NCI-H1436 (cell line): ENCODE measurements at regions not wholly inside any gene's neighbourhood (a gene's known extent, or its start where the extent isn't known, plus 50 kb on each side); places are given as distances from the start of the nearest gene placed in this dataset.

Source experiments
- DNase-seq: peaks from one replicate; lab custom pipeline; 2025; lab: John Stamatoyannopoulos, UW

DNA sequence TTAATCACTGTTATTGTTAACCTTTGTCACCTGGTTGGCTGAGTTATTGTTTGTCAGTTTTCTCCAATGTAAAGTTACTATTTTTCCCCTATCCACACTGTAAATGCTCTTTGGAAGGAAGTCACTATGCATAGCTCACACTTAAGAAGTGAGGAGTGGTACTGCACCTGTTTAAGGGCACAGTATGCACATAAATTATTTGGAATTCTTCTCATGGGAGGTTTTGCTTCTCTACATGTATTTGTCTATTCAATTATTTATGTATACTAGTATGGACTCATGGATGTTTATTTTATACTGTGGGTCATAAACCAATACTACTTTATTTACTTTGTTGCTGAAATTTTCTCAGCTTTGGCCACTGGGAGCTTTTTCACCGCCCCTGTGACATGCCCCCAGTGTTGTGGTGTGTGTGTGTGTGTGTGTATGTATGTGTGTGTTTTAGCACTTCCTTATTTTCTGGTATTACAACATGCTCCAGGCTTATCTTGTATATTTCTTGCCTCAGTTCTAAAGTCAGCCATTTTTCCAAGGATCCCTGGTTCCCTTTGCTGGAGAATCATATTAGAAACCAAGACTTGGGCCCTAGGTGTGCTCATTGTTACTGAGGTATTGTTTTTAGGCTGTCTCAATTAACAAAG lies 290.5 kb downstream of the KBTBD8 start:
- no peak for DNase-seq

DNA sequence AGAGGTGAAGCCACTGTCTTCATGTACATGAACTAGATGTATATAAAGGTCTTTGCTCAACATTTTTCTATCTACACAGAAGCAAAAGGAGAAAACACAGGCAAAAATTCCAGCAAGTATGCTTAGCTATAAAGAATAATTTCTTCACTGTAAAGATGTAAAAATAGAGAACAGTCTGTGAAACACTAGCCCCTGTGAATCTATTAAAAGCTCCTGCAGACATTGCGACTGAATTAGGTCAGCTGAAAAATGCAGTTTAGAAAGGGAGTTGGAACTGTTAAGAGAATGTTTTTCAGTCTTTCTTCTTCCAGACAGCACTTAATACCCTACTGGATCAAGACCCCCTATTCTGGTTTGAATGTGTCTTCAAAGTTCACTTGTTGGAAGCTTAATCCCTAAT lies 291.5 kb downstream of the KBTBD8 start:
- DNase-seq = no peak

DNA sequence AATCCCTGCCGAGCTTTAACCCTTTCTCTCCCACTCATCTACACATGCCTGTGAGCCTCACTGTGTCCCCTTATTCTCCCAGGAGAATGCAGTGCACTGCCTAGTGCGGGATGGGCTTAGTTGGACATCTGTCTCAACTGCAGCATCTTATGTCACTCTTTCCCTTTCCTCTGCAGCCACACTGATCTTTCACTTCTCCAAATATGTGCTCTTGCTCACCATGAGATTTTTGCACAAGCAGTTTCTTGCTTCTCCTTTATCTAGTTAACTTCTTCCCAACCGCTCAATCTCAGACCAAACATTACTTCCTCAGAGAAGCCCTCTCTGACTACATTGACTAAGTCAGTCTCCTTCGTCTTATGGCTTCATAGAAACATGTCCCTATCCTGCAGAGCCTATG lies 292.3 kb downstream of the KBTBD8 start:
- DNase-seq = no peak

DNA sequence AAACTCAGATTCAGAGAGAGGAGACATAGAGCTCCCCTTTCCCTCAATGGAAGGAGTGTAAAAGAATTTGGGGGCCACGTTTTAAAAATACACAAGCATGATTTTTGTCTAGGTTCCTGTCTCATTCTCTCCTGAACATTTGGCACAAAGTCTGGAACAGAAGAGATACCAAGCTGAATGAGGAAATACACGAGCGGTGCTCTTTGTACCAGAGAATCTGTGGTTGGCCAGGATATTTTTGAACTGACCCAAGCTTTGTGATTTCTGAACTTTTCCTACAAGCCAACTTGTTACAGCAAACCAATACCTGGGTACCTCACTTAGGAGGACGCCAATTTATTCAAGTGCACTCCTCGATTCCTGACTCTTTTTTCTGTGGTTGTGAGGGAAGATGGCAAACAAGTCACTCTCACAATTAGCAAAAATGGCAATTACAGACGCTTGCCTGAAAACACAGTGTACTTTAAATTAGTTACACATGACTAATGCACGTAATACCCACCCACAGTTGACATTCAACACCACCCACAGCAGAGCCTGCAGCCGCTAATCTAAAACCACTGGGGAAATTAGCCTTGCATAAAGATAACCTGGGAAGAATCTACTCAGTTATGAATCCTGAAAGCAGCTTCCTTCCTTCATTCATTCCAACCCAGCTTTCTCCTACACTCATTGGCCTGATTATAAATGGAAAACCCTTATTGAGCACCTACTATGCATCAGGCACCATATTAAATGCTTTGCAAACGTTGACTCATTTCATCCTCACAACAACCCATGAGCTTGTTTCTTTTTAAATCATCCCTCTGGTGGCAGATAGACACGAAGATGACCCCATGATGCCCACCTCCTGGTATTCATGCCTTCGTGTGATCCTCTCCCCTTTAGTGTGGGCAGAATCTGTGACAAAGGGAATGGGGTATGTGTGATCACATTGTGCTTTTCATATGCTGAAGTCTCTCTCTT lies 293.5 kb downstream of the KBTBD8 start:
- DNase-seq = no peak

DNA sequence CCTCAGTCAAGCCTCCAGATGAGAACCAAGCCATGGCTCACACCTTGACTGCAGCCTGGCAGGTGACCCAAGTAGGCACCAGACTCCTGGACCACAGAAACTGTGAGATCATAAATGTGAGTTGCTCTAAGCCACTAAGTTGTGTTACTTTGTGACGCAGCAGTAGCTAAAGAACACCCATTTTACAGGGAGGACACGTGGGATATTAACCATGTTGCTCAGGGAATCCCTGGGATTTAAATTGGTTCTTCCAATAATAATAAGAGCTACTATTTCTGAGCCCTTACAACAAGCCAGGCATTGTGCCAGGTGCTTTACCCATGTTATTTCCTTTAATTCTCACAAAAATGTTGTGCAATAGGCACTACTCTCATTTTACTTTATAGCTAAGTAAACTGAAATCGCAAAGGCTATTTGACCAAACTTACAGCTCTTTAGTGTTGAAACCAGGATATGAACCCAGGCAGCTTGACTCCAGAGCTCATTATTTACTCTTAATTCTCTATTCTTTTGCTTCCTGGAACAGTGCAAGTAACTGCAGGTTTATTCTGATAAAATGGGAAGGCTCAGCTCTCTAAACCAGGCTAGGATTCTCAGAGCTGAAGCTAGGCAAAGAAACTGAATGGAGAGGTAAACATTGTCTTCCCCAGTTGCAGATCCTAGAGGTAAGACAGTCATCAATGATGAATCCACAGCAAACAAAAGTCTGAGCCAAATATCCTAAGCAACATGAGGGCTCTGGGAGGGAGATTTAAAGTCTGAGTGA lies 294.4 kb downstream of the KBTBD8 start:
- DNase-seq = no peak

DNA sequence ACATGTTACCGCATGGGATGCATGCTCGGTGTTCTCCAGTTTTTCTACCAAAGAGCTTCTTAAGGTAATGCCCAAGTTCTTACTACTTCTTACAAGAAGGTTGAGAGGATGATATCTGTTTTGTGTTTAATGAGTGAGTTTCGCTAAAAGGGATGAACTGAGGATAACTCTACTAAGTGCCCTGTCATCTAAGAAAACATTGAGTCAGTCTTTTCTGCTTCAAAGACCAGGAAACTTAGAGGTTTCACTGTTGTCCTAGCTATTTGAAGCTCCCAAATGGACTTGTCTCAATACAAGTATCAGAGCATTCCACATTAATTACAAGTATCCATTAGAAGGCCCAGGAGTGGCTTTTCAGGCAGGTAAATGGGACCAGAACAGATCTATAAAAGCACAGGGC lies 296.2 kb downstream of the KBTBD8 start:
- no peak for DNase-seq

DNA sequence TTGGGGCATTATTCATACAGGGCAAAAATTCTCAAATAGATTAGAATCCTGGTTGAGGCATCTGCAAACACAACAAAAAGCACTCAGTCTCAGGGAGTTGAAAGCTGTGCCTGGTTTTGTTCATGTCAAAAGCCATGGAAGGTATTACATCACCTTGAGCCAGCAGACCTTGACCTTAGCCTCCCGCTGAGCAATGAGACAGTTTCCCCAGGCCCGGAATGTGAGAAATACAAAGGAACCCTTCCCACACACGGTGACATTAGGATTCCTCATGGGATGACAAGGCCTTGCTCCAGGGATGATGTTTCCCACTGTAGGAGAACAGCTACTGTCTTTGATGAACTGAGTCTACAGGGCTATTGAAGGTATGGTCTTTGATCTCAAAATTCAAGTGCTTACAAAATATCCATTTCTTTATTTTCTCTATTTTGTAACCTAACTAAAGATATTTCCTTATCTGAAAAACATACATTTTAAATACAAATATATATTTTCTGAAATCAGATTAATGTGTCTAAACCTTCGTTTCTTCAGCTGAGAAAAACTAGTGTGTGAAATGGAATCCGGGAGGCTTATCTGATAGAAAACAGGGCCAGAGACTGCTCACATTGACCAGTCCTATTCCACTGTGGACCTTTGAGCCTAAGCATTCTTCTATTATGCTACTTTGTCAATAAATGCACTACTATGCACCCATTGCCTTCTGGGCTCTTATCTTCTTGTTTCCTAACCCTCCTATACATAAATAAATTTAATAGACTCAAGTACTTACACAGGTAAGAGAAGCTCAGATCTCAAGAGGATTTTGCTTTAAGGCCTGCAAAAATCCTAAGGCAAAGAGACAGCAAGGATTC lies 298.2 kb downstream of the KBTBD8 start:
- no peak for DNase-seq

DNA sequence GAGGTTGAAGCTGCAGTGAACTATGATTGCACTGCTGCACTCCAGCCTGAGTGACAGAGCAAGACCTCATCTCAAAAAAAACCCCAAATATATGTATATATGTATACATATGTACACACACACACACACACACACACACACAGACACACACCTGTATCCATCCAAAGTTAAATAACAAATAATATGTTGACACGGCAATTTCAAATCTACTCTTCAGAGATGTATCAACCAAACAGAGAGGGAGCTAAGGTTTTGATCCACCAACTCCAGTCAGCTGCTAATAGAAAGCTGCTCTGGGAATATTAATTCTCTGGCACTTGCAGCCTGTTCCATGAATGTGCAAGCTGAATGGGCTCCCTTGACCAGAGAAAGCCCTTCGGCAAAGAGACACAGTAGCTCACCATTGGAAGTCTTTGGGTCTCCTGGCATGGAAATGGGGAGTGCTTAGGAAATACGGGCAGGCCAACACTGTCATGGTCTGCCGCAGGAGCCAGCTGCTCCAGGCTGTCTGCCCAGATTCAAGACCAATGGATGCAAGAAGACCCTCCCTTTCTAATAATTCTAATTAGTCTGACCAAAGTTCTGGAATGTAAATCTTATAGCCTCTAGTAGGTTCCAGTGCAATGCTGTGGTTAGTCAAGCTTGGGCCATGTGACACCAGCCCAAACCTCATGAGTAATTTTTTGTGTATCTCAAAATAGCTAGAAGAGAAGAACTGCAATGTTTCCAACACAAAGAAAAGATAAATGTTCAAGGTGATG lies 299.8 kb downstream of the KBTBD8 start:
- DNase-seq = no peak

DNA sequence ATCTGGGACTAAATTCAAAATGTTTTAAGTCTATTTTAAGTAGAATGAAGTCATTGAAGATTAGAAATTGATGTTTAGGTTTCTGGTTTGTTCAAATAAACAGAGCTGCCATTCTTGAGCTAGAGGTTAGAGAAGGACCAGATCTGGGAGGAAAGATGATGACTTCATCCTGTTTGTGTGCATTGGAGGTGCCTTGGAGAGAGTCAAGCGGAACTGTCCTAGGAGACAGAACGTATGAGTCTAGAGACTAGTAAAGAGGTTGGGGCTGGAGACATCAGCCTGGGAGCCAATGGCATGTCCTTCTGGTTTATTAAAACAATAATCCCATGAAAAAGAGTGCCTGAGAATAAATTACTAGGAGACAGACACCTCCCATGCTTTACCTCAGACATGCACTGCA lies 303.4 kb downstream of the KBTBD8 start:
- no peak for DNase-seq

DNA sequence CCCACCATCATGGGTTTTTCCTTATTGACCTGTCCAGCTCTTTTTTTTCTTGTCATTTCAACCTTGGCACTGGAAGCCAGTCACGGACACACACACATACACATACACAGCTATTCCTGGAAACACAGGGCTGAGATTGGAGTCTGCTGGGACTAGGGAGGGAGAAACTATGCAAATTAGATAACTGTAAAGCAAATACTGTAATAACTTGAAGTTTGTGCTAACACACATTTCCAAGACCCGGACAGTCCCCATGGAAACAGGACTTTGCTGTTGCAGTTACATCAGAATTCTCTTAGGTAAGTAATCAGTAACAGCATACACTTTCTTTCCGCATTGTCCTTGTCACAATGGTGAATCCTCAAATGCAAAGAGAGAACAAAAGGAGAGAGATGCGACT lies 304.4 kb downstream of the KBTBD8 start:
- no peak for DNase-seq

DNA sequence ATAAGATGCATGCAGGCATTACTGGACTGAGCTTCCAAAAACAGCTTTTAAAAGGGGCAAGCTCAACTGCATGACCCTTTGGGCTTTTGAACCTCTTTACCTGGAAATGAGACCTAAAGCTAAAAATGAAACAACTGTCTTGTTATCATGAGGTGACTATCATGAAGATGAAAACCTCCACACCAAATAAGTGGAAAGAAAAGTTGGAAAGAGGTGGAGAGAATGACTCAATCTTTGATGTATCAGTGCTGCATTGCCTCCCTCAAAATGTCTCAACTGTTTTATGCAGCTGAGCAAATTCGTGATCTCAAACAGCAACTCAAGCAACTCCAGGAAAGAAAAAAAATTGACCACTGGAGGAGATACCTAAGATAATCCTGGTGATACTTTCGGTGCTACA lies 307.1 kb downstream of the KBTBD8 start:
- no peak for DNase-seq

DNA sequence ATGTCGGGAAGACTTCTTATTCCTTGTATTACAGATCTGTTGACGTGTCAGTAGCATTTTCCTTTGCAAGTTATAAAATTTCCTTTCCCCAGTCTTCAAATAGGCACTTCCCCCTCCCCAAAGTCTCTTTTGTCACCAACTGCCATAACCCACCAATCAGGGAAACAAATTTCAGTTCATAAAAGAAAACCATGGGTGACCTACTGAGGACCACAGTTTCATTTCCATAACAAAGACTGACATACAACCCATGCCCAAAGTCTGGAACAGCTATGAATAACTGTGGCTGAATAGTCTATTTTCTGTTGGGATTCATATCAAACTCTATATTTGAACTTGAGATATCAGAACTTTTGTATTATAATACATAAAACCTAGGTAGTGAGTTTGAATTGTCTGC lies 307.8 kb downstream of the KBTBD8 start:
- DNase-seq = no peak

DNA sequence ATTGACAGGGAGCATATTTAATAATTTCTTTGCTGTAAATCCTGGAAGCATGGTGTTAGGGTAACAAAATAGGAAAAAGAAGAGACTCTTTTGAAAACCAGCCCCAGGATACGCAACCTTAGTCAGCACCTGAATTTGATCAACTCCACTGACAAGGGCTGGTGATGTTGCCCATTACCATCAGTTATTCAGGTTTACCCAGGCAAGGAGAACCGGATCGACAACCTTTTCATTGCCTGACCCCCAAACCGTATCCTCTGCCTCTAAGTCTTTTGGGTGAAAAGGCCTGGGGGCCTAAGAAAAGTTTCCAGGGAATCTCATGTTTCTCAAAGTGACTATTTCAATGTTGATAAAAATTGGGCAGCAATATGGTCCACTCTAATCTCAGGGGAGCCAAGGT lies 313.3 kb downstream of the KBTBD8 start:
- DNase-seq = no peak

DNA sequence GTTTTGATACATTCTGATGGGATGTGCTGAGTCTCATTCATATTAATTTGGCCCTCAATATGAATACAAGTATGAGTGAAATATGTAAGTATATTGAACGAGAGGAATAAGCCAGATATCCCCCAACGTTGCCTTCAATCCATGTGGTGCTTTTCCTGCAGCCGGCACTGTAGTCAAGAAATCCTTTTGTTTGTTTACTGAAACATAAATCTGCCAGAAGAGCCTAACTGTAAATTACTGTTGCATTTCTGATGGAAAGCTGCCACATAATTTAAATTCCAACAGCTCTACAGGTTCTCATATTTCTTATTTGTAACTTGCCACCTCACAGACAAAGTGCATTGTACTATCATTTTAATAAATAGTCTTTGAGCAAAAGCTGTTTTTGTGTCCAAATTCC lies 314.0 kb downstream of the KBTBD8 start:
- DNase-seq = no peak

DNA sequence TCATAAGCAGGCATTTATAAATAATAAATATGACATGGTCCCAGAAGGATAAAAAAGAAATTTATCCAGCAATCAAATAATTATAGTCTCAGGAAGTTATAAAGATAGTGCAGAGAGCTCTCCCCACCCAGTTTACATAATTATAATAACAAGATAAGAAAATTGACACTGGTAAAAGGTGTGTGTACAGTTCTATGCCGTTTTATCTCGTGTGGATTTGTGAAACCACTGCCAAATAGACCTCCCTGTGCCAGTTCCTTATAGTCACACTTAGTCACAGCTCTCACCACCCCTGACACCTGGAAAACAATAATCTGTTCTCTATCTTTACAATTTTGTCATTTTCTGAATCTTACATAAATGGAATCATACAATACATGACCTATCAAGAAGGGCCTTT lies 320.1 kb downstream of the KBTBD8 start:
- no peak for DNase-seq

DNA sequence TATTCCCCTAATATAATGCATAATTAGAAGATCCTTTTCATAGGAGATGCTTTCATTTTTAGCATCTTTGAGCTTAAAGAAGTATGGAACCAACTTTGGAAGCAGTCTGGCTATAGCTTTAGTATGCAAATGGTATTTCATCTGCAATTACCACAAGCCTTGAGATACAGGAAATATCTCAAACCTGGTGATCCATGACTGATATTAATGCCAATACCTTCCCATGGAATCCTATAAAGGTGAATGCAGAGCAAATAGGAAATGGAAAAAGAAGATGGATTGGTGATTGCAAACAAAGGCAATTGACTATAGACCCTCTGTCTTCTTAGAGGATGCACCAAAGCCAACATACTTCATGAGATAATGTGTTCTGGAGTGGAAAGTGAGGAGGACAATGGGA lies 326.4 kb downstream of the KBTBD8 start:
- no peak for DNase-seq
